A549 (cell line): ENCODE measurements at regions not wholly inside any gene's neighbourhood (a gene's known extent, or its start where the extent isn't known, plus 50 kb on each side); places are given as distances from the start of the nearest gene placed in this dataset.

ENCODE experiments used
- ATAC-seq, 2 experiments: fragments of 200-7000 bp in 1 of 2; fragments of >200 bp in 1 of 2; cut with Nextera tagmentation in 1 of 2; cut with Tn5 transposase in 1 of 2; 3 replicates each; pipeline versions ENCODE4 v1.8.0 to v1.9.1; 2018 to 2020; ENCODE audit warnings: mild to moderate bottlenecking in 1 of 2, moderate library complexity in 1 of 2
- CTCF ChIA-PET: fragments of 300-600 bp; sonication (Branson Sonifier 250); formaldehyde crosslinking; extraction: SDS; loops from one replicate; lab custom pipeline; 2021; ENCODE audit warnings: antibody characterized with exemption, inconsistent platforms; lab: Yijun Ruan, JAX
- POLR2A ChIA-PET: fragments of 350-600 bp; formaldehyde crosslinking; extraction: SDS; loops from one replicate; lab custom pipeline; 2021; ENCODE audit warnings: antibody characterized with exemption, inconsistent platforms; lab: Yijun Ruan, JAX
- DNase-seq, 2 experiments: peaks; one replicate each; pipeline versions ENCODE4 v3.0.0 to v3.0.0-alpha.2; 2011 to 2016; ENCODE audit warnings: low read depth in 1 of 2, low spot score in 1 of 2
- FAIRE-seq: peaks from 2 replicates; lab custom pipeline; 2011; peaks lifted over from hg19 to GRCh38; lab: Jason Lieb, UNC
- H3K27ac ChIP-seq, 2 experiments: fragments of >200 bp; sonication (Bioruptor Twin); formaldehyde crosslinking; 3 replicates each; pipeline ENCODE4 v1.5.1; 2016 to 2017
- H3K4me1 ChIP-seq: fragments of >200 bp; sonication (Bioruptor Twin); formaldehyde crosslinking; 3 replicates; pipeline ENCODE4 v1.6.1; 2016
- H3K4me2 ChIP-seq: fragments of >200 bp; sonication (Bioruptor Twin); formaldehyde crosslinking; 3 replicates; pipeline ENCODE4 v1.6.1; 2016
- H3K4me3 ChIP-seq: fragments of >200 bp; sonication (Bioruptor Twin); formaldehyde crosslinking; 3 replicates; pipeline ENCODE4 v1.5.1; 2016
- H3K9me3 ChIP-seq: fragments of >200 bp; sonication (Bioruptor Twin); formaldehyde crosslinking; 3 replicates; pipeline ENCODE4 v1.6.1; 2016
- ATOH8 ChIP-seq: fragments of 250-450 bp; sonication (Bioruptor Pico); IDR thresholded peaks from 2 replicates; pipeline ENCODE4 v1.5.0; 2020; ENCODE audit warnings: low read depth, mild to moderate bottlenecking, moderate library complexity
- BHLHE40 ChIP-seq: IDR thresholded peaks from 2 replicates; pipeline ENCODE4 v1.6.1; 2012; ENCODE audit warnings: low read depth, low read length, inconsistent platforms
- CBX8 ChIP-seq: fragments of 200-600 bp; sonication (generic); IDR thresholded peaks from 2 replicates; pipeline ENCODE4 v1.6.1; 2016
- CEBPB ChIP-seq, 2 experiments: fragments of >200 bp in 1 of 2; sonication (Bioruptor Twin) in 1 of 2; formaldehyde crosslinking in 1 of 2; IDR thresholded peaks; 2 replicates each; pipeline ENCODE4 v1.6.1; 2012 to 2016
- CHD2 ChIP-seq: fragments of 150-350 bp; IDR thresholded peaks from 2 replicates; pipeline ENCODE4 v1.6.1; 2014; ENCODE audit warnings: low read length; ENCODE audit not compliant: partially characterized antibody
- CHD4 ChIP-seq: fragments of 200-600 bp; sonication (generic); IDR thresholded peaks from 2 replicates; pipeline ENCODE4 v1.6.1; 2016; ENCODE audit warnings: antibody characterized with exemption, mild to moderate bottlenecking, borderline replicate concordance
- CTCF ChIP-seq: fragments of >200 bp; sonication (Bioruptor Twin); formaldehyde crosslinking; IDR thresholded peaks from 3 replicates; pipeline ENCODE4 v1.5.1; 2016
- EHMT2 ChIP-seq: fragments of 200-600 bp; sonication (generic); IDR thresholded peaks from 2 replicates; pipeline ENCODE4 v1.6.1; 2016; ENCODE audit warnings: antibody characterized with exemption, low read depth, mild to moderate bottlenecking, moderate library complexity
- EP300 ChIP-seq, 2 experiments: fragments of >200 bp; sonication (Bioruptor Twin); formaldehyde crosslinking; IDR thresholded peaks; 2 replicates in 1 of 2; 3 replicates in 1 of 2; pipeline ENCODE4 v1.6.1; 2016 to 2017
- ESRRA ChIP-seq: fragments of 150-350 bp; IDR thresholded peaks from 2 replicates; pipeline ENCODE4 v1.6.1; 2014; ENCODE audit warnings: mild to moderate bottlenecking, low read length, borderline replicate concordance
- FOSB ChIP-seq: fragments of 250-450 bp; sonication (Bioruptor Pico); IDR thresholded peaks from 2 replicates; pipeline ENCODE4 v1.5.0; 2020; ENCODE audit warnings: mild to moderate bottlenecking, moderate library complexity
- FOXS1 ChIP-seq: fragments of 250-450 bp; sonication (Bioruptor Pico); IDR thresholded peaks from 2 replicates; pipeline ENCODE4 v1.5.0; 2020; ENCODE audit warnings: mild to moderate bottlenecking, moderate library complexity
- HEYL ChIP-seq: fragments of 250-450 bp; sonication (Bioruptor Pico); IDR thresholded peaks from 2 replicates; pipeline ENCODE4 v1.8.0; 2021; ENCODE audit warnings: mild to moderate bottlenecking, moderate library complexity
- HOXB13 ChIP-seq: fragments of 250-450 bp; sonication (Bioruptor Pico); IDR thresholded peaks from 2 replicates; pipeline ENCODE4 v1.5.0; 2020; ENCODE audit warnings: low read depth, mild to moderate bottlenecking, moderate library complexity
- JUN ChIP-seq, 2 experiments: fragments of >200 bp; sonication (Bioruptor Twin); formaldehyde crosslinking; IDR thresholded peaks; 2 replicates in 1 of 2; 3 replicates in 1 of 2; pipeline ENCODE4 v1.6.1; 2016 to 2017
- JUNB ChIP-seq: fragments of >200 bp; sonication (Bioruptor Twin); formaldehyde crosslinking; IDR thresholded peaks from 2 replicates; pipeline ENCODE4 v1.6.1; 2016
- MAFK ChIP-seq: fragments of 450-650 bp; IDR thresholded peaks from 2 replicates; pipeline ENCODE4 v1.6.1; 2014; ENCODE audit not compliant: partially characterized antibody
- PBX3 ChIP-seq: IDR thresholded peaks from 2 replicates; pipeline ENCODE4 v1.6.1; 2012
- POLR2A ChIP-seq: IDR thresholded peaks from 2 replicates; pipeline ENCODE4 v1.6.1; 2012; ENCODE audit warnings: mild to moderate bottlenecking, low read length
- RAD21 ChIP-seq, 2 experiments: fragments of >200 bp in 1 of 2; sonication (Bioruptor Twin) in 1 of 2; formaldehyde crosslinking in 1 of 2; IDR thresholded peaks in 1 of 2; conservative IDR thresholded peaks in 1 of 2; 2 replicates in 1 of 2; 3 replicates in 1 of 2; pipeline ENCODE4 v1.6.1; 2012 to 2018; ENCODE audit warnings: inconsistent platforms in 1 of 2
- RARB ChIP-seq: fragments of 250-450 bp; sonication (Bioruptor Pico); IDR thresholded peaks from 2 replicates; pipeline ENCODE4 v1.8.0; 2021; ENCODE audit warnings: mild to moderate bottlenecking, moderate library complexity
- RFX5 ChIP-seq: fragments of 450-650 bp; IDR thresholded peaks from 2 replicates; pipeline ENCODE4 v1.7.1; 2014; ENCODE audit warnings: antibody characterized with exemption, mild to moderate bottlenecking, moderate library complexity
- RNF2 ChIP-seq: fragments of 200-600 bp; sonication (generic); IDR thresholded peaks from 2 replicates; pipeline ENCODE4 v1.6.1; 2016; ENCODE audit warnings: low read depth, mild to moderate bottlenecking, antibody characterized with exemption, moderate library complexity, borderline replicate concordance
- SMC3 ChIP-seq: fragments of >200 bp; sonication (Bioruptor Twin); formaldehyde crosslinking; IDR thresholded peaks from 3 replicates; pipeline ENCODE4 v1.6.1; 2018; ENCODE audit warnings: inconsistent platforms
- TP53 ChIP-seq: fragments of 250-450 bp; sonication (Bioruptor Pico); IDR thresholded peaks from 2 replicates; pipeline ENCODE4 v1.5.0; 2021; ENCODE audit warnings: mild to moderate bottlenecking, moderate library complexity
- ZNF302 ChIP-seq: fragments of 250-450 bp; sonication (Bioruptor Pico); IDR thresholded peaks from 2 replicates; pipeline ENCODE4 v1.9.0; 2021; ENCODE audit warnings: inconsistent platforms, mild to moderate bottlenecking, moderate library complexity
- ZSCAN20 ChIP-seq: fragments of 250-450 bp; sonication (Bioruptor Pico); IDR thresholded peaks from 2 replicates; pipeline ENCODE4 v1.8.0; 2022; ENCODE audit warnings: mild to moderate bottlenecking, moderate library complexity
- WGBS: methylation state at CpG from one replicate; pipeline ENCODE4 v1.1.6; 2017; ENCODE audit errors: missing lambda C conversion rate; 5-methylcytosine and 5-hydroxymethylcytosine counted together
- TF ChIP-seq, protein P1 (sequence below): fragments of 150-350 bp; IDR thresholded peaks from 2 replicates; pipeline ENCODE4 v1.6.1; 2014; ENCODE audit warnings: low read depth, mild to moderate bottlenecking, low read length

DNA sequence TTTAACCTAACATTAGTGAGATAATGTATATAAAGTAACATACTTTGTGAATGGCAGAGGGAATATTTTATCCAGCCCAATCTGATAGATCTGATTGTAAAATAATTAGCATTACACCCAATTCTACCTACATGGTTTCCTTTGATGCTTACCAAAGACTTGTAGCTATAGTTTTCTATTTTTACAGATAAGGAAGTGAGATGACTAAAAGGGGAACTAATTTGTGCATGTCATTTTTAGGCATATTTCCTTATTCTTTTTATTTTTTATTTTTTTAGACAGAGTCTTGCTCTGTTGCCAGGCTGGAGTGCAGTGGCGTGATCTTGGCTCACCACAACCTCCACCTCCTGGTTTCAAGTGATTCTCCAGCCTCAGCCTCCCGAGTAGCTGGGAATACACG, 793.7 kb upstream of the LRRC4C start:
- TF ChIP-seq ZSCAN20 (CRISPR knock-in tag) (no peak), CEBPB (IDR thresholded peaks at IDR 0.05) (no peak), ZNF302 (CRISPR knock-in tag) (no peak), RARB (CRISPR knock-in tag) (no peak)
- Histone ChIP-seq H3K27ac (no peak overlapping the region), H3K9me3 (no peaks in the 10 kb centered on the region; the same call in 2 of the 3 replicates), H3K4me2 (no peak overlapping the region), H3K4me1 (no peaks in the 10 kb centered on the region), H3K4me3 (no peak overlapping the region)
- DNase-seq (no peak), FAIRE-seq (no peak), ATAC-seq (no peak)
- 0% methylated on average over 3 of the region's 3 CpGs for WGBS
- CTCF ChIA-PET = no interaction called here
- POLR2A ChIA-PET = no interaction called here

DNA sequence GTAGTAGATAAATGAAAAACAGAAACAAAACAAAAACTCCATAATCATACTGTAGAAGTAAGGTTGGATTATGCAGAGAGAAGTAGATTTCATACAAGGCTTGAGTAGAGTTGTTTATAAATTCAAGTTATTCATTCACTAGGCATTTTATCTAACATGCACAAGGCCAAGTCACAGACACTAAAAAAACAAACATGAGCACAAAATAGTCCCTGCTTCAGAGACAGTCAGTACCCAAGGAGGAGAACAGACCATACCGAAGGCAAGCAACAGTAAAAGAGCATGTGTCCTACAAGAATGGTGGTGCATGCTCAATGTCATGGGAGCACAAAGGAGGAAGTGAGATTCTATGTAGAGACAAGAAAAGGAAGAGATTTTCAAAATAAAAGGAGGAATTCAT, 796.5 kb upstream of the LRRC4C start:
- no peaks in the 10 kb centered on the region; the same call in 2 of the 3 replicates for H3K9me3 ChIP-seq
- FAIRE-seq = no peak
- TF ChIP-seq CBX8 (no peak), ATOH8 (CRISPR knock-in tag) (no peak), HOXB13 (CRISPR knock-in tag) (no peak), ZNF302 (CRISPR knock-in tag) (no peak), PBX3 (no peak), SMC3 (no peak), MAFK (no peak), FOSB (no peak), CTCF (no peak), BHLHE40 (no peak), RFX5 (no peak)
- TF ChIP-seq, protein P1, sequence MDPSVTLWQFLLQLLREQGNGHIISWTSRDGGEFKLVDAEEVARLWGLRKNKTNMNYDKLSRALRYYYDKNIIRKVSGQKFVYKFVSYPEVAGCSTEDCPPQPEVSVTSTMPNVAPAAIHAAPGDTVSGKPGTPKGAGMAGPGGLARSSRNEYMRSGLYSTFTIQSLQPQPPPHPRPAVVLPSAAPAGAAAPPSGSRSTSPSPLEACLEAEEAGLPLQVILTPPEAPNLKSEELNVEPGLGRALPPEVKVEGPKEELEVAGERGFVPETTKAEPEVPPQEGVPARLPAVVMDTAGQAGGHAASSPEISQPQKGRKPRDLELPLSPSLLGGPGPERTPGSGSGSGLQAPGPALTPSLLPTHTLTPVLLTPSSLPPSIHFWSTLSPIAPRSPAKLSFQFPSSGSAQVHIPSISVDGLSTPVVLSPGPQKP = no peak
- no peak overlapping the region for H3K4me3 ChIP-seq
- no peak for ATAC-seq
- CTCF ChIA-PET = no interaction called here
- DNase-seq = no peak
- H3K4me1 ChIP-seq = no peaks in the 10 kb centered on the region
- no peak overlapping the region for H3K4me2 ChIP-seq
- H3K27ac ChIP-seq = no peak overlapping the region
- POLR2A ChIA-PET = no interaction called here
- WGBS = 3% methylated on average over 1 of the region's 1 CpG

- Histone ChIP-seq H3K4me3 (no peak overlapping the region), H3K9me3 (no peaks in the 10 kb centered on the region; the same call in 1 of the 3 replicates), H3K27ac (no peak overlapping the region), H3K4me2 (no peak overlapping the region), H3K4me1 (no peaks in the 10 kb centered on the region)
- ChIA-PET CTCF (interaction anchor here (1.0 kb wide), 1 partner anchor 187 kb away, joined by 3 read pairs; no protein-coding TSS in a partner anchor), POLR2A (no interaction called here)
- DNase-seq = no peak
- FAIRE-seq = no peak
- WGBS = 0% methylated on average over 2 of the region's 2 CpGs
- no peak for ATAC-seq
- TF ChIP-seq EHMT2 (no peak), HEYL (no peak), HOXB13 (CRISPR knock-in tag) (no peak), PBX3 (no peak), TP53 (CRISPR knock-in tag) (no peak), FOXS1 (CRISPR knock-in tag) (no peak), CHD4 (no peak), ESRRA (no peak), MAFK (no peak), RAD21 (conservative IDR thresholded peaks at IDR 0.05 in 1 of 2, IDR thresholded peaks at IDR 0.05 in 1 of 2) (no peak), JUN (IDR thresholded peaks at IDR 0.05) (no peak), CHD2 (no peak), EP300 (IDR thresholded peaks at IDR 0.05) (no peak), CEBPB (IDR thresholded peaks at IDR 0.05) (no peak), JUNB (no peak), CTCF (no peak), RNF2 (no peak), POLR2A (no peak)
Observed at GRCh38 chr11:42257534-42257933, 798.1 kb upstream of the LRRC4C start.
